SK-N-SH treated with all-trans-retinoic acid at 6 μM for 48 hours (cell line): ENCODE measurements at regions not wholly inside any gene's neighbourhood (a gene's known extent, or its start where the extent isn't known, plus 50 kb on each side); places are given as distances from the start of the nearest gene placed in this dataset.

Experiments used
- ATAC-seq: fragments of 200-7000 bp; cut with Tn5 transposase; 3 replicates; pipeline ENCODE4 v1.9.1; 2020; ENCODE audit warnings: mild to moderate bottlenecking, moderate library complexity
- ARNTL ChIP-seq: fragments of 450-650 bp; formaldehyde crosslinking; IDR thresholded peaks from 2 replicates; pipeline ENCODE4 v1.5.0; 2020; ENCODE audit warnings: low read depth, mild to moderate bottlenecking, moderate library complexity, borderline replicate concordance
- BACH2 ChIP-seq: fragments of 250-450 bp; sonication (Bioruptor Pico); IDR thresholded peaks from 2 replicates; pipeline ENCODE4 v1.9.0; 2021; ENCODE audit warnings: mild to moderate bottlenecking, borderline replicate concordance
- CREB5 ChIP-seq: fragments of 250-450 bp; sonication (Bioruptor Pico); IDR thresholded peaks from 2 replicates; pipeline ENCODE4 v1.5.1; 2020; ENCODE audit warnings: low read depth, mild to moderate bottlenecking, moderate library complexity
- CSDC2 ChIP-seq: fragments of 250-450 bp; sonication (Bioruptor Pico); IDR thresholded peaks from 2 replicates; pipeline ENCODE4 v1.5.0; 2020; ENCODE audit warnings: mild to moderate bottlenecking, moderate library complexity
- CSRNP3 ChIP-seq: fragments of 250-450 bp; sonication (Bioruptor Pico); IDR thresholded peaks from 2 replicates; pipeline ENCODE4 v1.5.1; 2021; ENCODE audit warnings: mild to moderate bottlenecking, moderate library complexity
- GLIS3 ChIP-seq: fragments of 250-450 bp; sonication (Bioruptor Pico); IDR thresholded peaks from 2 replicates; pipeline ENCODE4 v1.5.0; 2020; ENCODE audit warnings: mild to moderate bottlenecking, moderate library complexity
- ISL1 ChIP-seq: fragments of 250-450 bp; sonication (Bioruptor Pico); IDR thresholded peaks from 2 replicates; pipeline ENCODE4 v2.1.2; 2022; ENCODE audit warnings: mild to moderate bottlenecking, moderate library complexity
- OSR1 ChIP-seq: fragments of 250-450 bp; sonication (Bioruptor Pico); IDR thresholded peaks from 2 replicates; pipeline ENCODE4 v1.8.0; 2022; ENCODE audit warnings: moderate library complexity, mild to moderate bottlenecking, inconsistent platforms
- POU6F1 ChIP-seq: fragments of 250-450 bp; sonication (Bioruptor Pico); IDR thresholded peaks from 2 replicates; pipeline ENCODE4 v1.8.0; 2021; ENCODE audit warnings: low read depth, mild to moderate bottlenecking, moderate library complexity, borderline replicate concordance
- PPARA ChIP-seq: fragments of 250-450 bp; sonication (Bioruptor Pico); IDR thresholded peaks from 2 replicates; pipeline ENCODE4 v1.5.0; 2020; ENCODE audit warnings: mild to moderate bottlenecking, borderline replicate concordance
- TCF4 ChIP-seq: fragments of 250-450 bp; sonication (Bioruptor Pico); IDR thresholded peaks from 2 replicates; pipeline ENCODE4 v1.8.0; 2021; ENCODE audit warnings: mild to moderate bottlenecking, moderate library complexity, borderline replicate concordance
- TOX ChIP-seq: fragments of 250-450 bp; sonication (Bioruptor Pico); IDR thresholded peaks from 2 replicates; pipeline ENCODE4 v1.8.0; 2021; ENCODE audit warnings: mild to moderate bottlenecking, moderate library complexity, borderline replicate concordance
- ZC3H10 ChIP-seq: fragments of 250-450 bp; sonication (Bioruptor Pico); IDR thresholded peaks from 2 replicates; pipeline ENCODE4 v1.5.1; 2021; ENCODE audit warnings: mild to moderate bottlenecking, moderate library complexity
- ZFP3 ChIP-seq: fragments of 250-450 bp; sonication (Bioruptor Pico); IDR thresholded peaks from 2 replicates; pipeline ENCODE4 v1.5.0; 2020; ENCODE audit warnings: mild to moderate bottlenecking, moderate library complexity
- ZNF565 ChIP-seq: fragments of 450-650 bp; formaldehyde crosslinking; conservative IDR thresholded peaks from 2 replicates; pipeline ENCODE4 v1.5.0; 2020; ENCODE audit warnings: low read depth, mild to moderate bottlenecking, moderate library complexity
- ZNF70 ChIP-seq: fragments of 450-650 bp; formaldehyde crosslinking; IDR thresholded peaks from 2 replicates; pipeline ENCODE4 v1.5.0; 2020; ENCODE audit warnings: mild to moderate bottlenecking, moderate library complexity
- ZNF8 ChIP-seq: fragments of 450-650 bp; formaldehyde crosslinking; IDR thresholded peaks from 2 replicates; pipeline ENCODE4 v1.5.0; 2020; ENCODE audit warnings: mild to moderate bottlenecking, moderate library complexity

GRCh38 chr20:5492937-5493336 is 117.9 kb downstream of the GPCPD1 start:
- no peak for ATAC-seq
- TF ChIP-seq CSRNP3 (CRISPR knock-in tag) (no peak), ZC3H10 (CRISPR knock-in tag) (no peak), TCF4 (CRISPR knock-in tag) (no peak), ZNF70 (CRISPR knock-in tag) (no peak)

GRCh38 chr20:5491455-5491854 is 119.4 kb downstream of the GPCPD1 start:
- TF ChIP-seq ZNF70 (CRISPR knock-in tag) (no peak), POU6F1 (CRISPR knock-in tag) (no peak)
- no peak for ATAC-seq

GRCh38 chr20:5489601-5490000 is 121.2 kb downstream of the GPCPD1 start:
- ATAC-seq, result no peak
- TF ChIP-seq POU6F1 (CRISPR knock-in tag) (no peak), ARNTL (no peak), CSDC2 (CRISPR knock-in tag) (no peak), CREB5 (CRISPR knock-in tag) (no peak)

- no peak for ATAC-seq
- no peak for TF ChIP-seq ZNF565 (CRISPR knock-in tag)
Measured at GRCh38 chr20:5488823-5489222, 122.0 kb downstream of the GPCPD1 start.

- TF ChIP-seq PPARA (CRISPR knock-in tag) (no peak), CSDC2 (CRISPR knock-in tag) (no peak), ZFP3 (no peak), ZC3H10 (CRISPR knock-in tag) (no peak)
- ATAC-seq, result no peak
Measured at GRCh38 chr20:5486377-5487054, 124.3 kb downstream of the GPCPD1 start.

GRCh38 chr20:5484926-5485325 is 125.9 kb downstream of the GPCPD1 start:
- TF ChIP-seq TOX (CRISPR knock-in tag) (no peak), ZNF70 (CRISPR knock-in tag) (no peak), BACH2 (CRISPR knock-in tag) (no peak), TCF4 (CRISPR knock-in tag) (no peak), ZNF8 (CRISPR knock-in tag) (no peak), ZC3H10 (CRISPR knock-in tag) (no peak), ISL1 (no peak)
- ATAC-seq, result no peak

- TF ChIP-seq PPARA (CRISPR knock-in tag), result no peak
- TF ChIP-seq TCF4 (CRISPR knock-in tag), result no peak
- TF ChIP-seq CSRNP3 (CRISPR knock-in tag), result no peak
- TF ChIP-seq ZNF565 (CRISPR knock-in tag), result no peak
- TF ChIP-seq CSDC2 (CRISPR knock-in tag), result no peak
- no peak for TF ChIP-seq GLIS3
- no peak for TF ChIP-seq POU6F1 (CRISPR knock-in tag)
- TF ChIP-seq ISL1, result no peak
- TF ChIP-seq BACH2 (CRISPR knock-in tag), result no peak
- no peak for TF ChIP-seq OSR1 (CRISPR knock-in tag)
- ATAC-seq, result no peak
Measured at GRCh38 chr20:5484346-5484745, 126.5 kb downstream of the GPCPD1 start.
